ENCODE measurements at regions not wholly inside any gene's neighbourhood (a gene's known extent, or its start where the extent isn't known, plus 50 kb on each side); places are given as distances from the start of the nearest gene placed in this dataset.
A peak's percentile ranks its signal among the peaks of the same experiment; 100 is the strongest.

- Histone ChIP-seq H2AFZ (ENCODE audit: low read depth, low read length) (no peak overlapping the region), H3K9ac (ENCODE audit: low read length) (no peak overlapping the region), H3K4me3 (ENCODE audit: low read length) (no peak overlapping the region), H3K9me2 (ENCODE audit: insufficient read depth, low read length) (no peaks in the 10 kb centered on the region), H4K20me1 (ENCODE audit: insufficient read depth) (no peaks in the 10 kb centered on the region), H3F3A (ENCODE audit: insufficient read depth, low read length, poor library complexity, severe bottlenecking) (no peaks in the 10 kb centered on the region), H3K27ac (ENCODE audit: low read length) (no peak overlapping the region), H3K4me2 (ENCODE audit: low read length) (no peak overlapping the region), H3K9me3 (ENCODE audit: low read length) (no peaks in the 10 kb centered on the region), H3K27me3 (ENCODE audit: insufficient read depth, low read depth, low read length) (no peaks in the 10 kb centered on the region), H3K36me3 (ENCODE audit: insufficient read depth, low read length) (no peaks in the 10 kb centered on the region), H3K79me2 (replicated peaks; ENCODE audit: insufficient read depth, low read length) (no peaks in the 10 kb centered on the region)
- TF ChIP-seq TAF1 (IDR thresholded peaks at IDR 0.05; ENCODE audit: low read depth) = no peak
- TF ChIP-seq SMC3 (conservative IDR thresholded peaks at IDR 0.05; ENCODE audit: poor library complexity) = no peak
- no peak for TF ChIP-seq EP300 (conservative IDR thresholded peaks at IDR 0.05; ENCODE audit: poor library complexity, severe bottlenecking)
- no peak for TF ChIP-seq MXI1 (conservative IDR thresholded peaks at IDR 0.05; ENCODE audit: poor library complexity, severe bottlenecking)
- TF ChIP-seq, protein P1, sequence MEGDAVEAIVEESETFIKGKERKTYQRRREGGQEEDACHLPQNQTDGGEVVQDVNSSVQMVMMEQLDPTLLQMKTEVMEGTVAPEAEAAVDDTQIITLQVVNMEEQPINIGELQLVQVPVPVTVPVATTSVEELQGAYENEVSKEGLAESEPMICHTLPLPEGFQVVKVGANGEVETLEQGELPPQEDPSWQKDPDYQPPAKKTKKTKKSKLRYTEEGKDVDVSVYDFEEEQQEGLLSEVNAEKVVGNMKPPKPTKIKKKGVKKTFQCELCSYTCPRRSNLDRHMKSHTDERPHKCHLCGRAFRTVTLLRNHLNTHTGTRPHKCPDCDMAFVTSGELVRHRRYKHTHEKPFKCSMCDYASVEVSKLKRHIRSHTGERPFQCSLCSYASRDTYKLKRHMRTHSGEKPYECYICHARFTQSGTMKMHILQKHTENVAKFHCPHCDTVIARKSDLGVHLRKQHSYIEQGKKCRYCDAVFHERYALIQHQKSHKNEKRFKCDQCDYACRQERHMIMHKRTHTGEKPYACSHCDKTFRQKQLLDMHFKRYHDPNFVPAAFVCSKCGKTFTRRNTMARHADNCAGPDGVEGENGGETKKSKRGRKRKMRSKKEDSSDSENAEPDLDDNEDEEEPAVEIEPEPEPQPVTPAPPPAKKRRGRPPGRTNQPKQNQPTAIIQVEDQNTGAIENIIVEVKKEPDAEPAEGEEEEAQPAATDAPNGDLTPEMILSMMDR (IDR thresholded peaks at IDR 0.05; ENCODE audit: poor library complexity, severe bottlenecking) = no peak
- TF ChIP-seq POLR2AphosphoS5 (IDR thresholded peaks at IDR 0.05) = no peak
- no peak for TF ChIP-seq REST (IDR thresholded peaks at IDR 0.05; ENCODE audit: borderline replicate concordance)
- TF ChIP-seq EZH2 (IDR thresholded peaks at IDR 0.05; ENCODE audit: borderline replicate concordance, insufficient read depth, low read length, poor library complexity, severe bottlenecking) = no peak
- no peak for TF ChIP-seq RAD21 (conservative IDR thresholded peaks at IDR 0.05)
These were observed 261.6 kb upstream of the FERMT1 start for GRCh38 chr20:6384380-6384779.

DNA sequence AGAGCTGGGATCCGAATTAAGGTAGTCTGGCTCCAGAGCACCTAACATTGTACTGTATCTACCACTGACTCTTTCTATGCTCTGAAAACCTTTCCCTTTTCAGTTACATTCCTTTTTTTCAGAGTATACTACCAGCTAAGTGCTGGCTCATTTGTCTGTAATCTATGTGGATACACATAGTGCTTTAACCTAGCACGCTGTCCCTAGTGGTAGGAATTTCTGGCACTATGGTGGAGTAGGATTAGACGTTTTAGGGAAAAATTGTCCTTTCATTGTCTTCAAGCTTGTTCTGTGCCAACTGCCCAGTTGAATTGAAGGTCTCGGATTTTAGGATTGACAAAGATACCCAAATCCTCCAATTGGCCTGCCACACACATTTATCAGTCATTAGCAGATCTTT, 259.1 kb upstream of the FERMT1 start:
- TF ChIP-seq RAD21 (conservative IDR thresholded peaks at IDR 0.05) (no peak), EZH2 (IDR thresholded peaks at IDR 0.05; ENCODE audit: borderline replicate concordance, insufficient read depth, low read length, poor library complexity, severe bottlenecking) (no peak)
- TF ChIP-seq, protein P1 (IDR thresholded peaks at IDR 0.05; ENCODE audit: poor library complexity, severe bottlenecking) = peak; percentile 29
- Histone ChIP-seq H3K79me2 (replicated peaks; ENCODE audit: insufficient read depth, low read length) (no peaks in the 10 kb centered on the region), H3K4me3 (ENCODE audit: low read length) (no peak overlapping the region), H3K9me3 (ENCODE audit: low read length) (no peaks in the 10 kb centered on the region), H3K9ac (ENCODE audit: low read length) (no peak overlapping the region), H3F3A (ENCODE audit: insufficient read depth, low read length, poor library complexity, severe bottlenecking) (no peaks in the 10 kb centered on the region), H3K9me2 (ENCODE audit: insufficient read depth, low read length) (no peaks in the 10 kb centered on the region), H3K4me2 (ENCODE audit: low read length) (no peak overlapping the region), H2AFZ (ENCODE audit: low read depth, low read length) (no peak overlapping the region), H4K20me1 (ENCODE audit: insufficient read depth) (no peaks in the 10 kb centered on the region), H3K27me3 (ENCODE audit: insufficient read depth, low read depth, low read length) (no peaks in the 10 kb centered on the region), H3K27ac (ENCODE audit: low read length) (no peak overlapping the region), H3K36me3 (ENCODE audit: insufficient read depth, low read length) (no peaks in the 10 kb centered on the region)
